ENCODE measurements at regions not wholly inside any gene's neighbourhood (a gene's known extent, or its start where the extent isn't known, plus 50 kb on each side); places are given as distances from the start of the nearest gene placed in this dataset.

DNA sequence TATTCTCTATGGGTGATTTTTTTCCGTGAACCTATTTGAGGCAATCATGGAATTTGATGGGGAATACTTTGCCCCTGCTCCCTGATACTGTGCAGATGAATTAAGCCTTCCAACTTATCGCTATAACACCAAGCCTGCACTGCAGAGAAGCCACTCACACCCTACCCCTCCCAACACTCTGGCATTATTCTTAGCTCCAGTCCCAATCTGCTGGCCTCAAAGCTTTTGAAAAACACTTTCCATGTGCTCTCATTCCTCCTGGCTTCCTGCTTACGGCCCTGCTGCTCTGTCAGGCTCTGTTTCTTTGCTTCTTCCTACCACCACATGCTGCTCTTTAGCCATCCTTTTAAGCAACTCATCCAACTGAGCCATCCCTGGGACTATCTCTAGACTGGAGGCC lies 327.8 kb upstream of the SLCO3A1 start:
- Mint-ChIP-seq H3K9me3 (peaks cover 33% of the 10 kb centered on the region), H3K36me3 (ENCODE audit: low read depth) (peaks cover 17% of the 10 kb centered on the region; the same call in 2 of the 3 replicates), H3K4me3 (no peak overlapping the region), H3K27me3 (ENCODE audit: insufficient read depth, low read depth, poor library complexity) (peaks cover 3% of the 10 kb centered on the region), H3K4me1 (no peaks in the 10 kb centered on the region), H3K27ac (no peak overlapping the region)
- H3F3A ChIP-seq (replicated peaks; ENCODE audit: low read depth), result no peaks in the 10 kb centered on the region
- no peaks in the 10 kb centered on the region for H3K27me3 ChIP-seq (ENCODE audit: insufficient read depth)
- no peaks in the 10 kb centered on the region for H3K36me3 ChIP-seq (ENCODE audit: insufficient read depth)
- no peaks in the 10 kb centered on the region for H3K4me1 ChIP-seq (ENCODE audit: insufficient read depth)
- ATAC-seq, result no peak
- H2AFZ ChIP-seq, result no peak overlapping the region
- no peak for DNase-seq (ENCODE audit: low spot score)
- no peaks in the 10 kb centered on the region for H4K20me1 ChIP-seq (replicated peaks; ENCODE audit: insufficient read depth)
- no peak for TF ChIP-seq EZH2 (IDR thresholded peaks at IDR 0.05; ENCODE audit: low read depth, unreplicated experiment)
- no peak for TF ChIP-seq JUNB (IDR thresholded peaks at IDR 0.05; ENCODE audit: unreplicated experiment)
- TF ChIP-seq, protein P1, sequence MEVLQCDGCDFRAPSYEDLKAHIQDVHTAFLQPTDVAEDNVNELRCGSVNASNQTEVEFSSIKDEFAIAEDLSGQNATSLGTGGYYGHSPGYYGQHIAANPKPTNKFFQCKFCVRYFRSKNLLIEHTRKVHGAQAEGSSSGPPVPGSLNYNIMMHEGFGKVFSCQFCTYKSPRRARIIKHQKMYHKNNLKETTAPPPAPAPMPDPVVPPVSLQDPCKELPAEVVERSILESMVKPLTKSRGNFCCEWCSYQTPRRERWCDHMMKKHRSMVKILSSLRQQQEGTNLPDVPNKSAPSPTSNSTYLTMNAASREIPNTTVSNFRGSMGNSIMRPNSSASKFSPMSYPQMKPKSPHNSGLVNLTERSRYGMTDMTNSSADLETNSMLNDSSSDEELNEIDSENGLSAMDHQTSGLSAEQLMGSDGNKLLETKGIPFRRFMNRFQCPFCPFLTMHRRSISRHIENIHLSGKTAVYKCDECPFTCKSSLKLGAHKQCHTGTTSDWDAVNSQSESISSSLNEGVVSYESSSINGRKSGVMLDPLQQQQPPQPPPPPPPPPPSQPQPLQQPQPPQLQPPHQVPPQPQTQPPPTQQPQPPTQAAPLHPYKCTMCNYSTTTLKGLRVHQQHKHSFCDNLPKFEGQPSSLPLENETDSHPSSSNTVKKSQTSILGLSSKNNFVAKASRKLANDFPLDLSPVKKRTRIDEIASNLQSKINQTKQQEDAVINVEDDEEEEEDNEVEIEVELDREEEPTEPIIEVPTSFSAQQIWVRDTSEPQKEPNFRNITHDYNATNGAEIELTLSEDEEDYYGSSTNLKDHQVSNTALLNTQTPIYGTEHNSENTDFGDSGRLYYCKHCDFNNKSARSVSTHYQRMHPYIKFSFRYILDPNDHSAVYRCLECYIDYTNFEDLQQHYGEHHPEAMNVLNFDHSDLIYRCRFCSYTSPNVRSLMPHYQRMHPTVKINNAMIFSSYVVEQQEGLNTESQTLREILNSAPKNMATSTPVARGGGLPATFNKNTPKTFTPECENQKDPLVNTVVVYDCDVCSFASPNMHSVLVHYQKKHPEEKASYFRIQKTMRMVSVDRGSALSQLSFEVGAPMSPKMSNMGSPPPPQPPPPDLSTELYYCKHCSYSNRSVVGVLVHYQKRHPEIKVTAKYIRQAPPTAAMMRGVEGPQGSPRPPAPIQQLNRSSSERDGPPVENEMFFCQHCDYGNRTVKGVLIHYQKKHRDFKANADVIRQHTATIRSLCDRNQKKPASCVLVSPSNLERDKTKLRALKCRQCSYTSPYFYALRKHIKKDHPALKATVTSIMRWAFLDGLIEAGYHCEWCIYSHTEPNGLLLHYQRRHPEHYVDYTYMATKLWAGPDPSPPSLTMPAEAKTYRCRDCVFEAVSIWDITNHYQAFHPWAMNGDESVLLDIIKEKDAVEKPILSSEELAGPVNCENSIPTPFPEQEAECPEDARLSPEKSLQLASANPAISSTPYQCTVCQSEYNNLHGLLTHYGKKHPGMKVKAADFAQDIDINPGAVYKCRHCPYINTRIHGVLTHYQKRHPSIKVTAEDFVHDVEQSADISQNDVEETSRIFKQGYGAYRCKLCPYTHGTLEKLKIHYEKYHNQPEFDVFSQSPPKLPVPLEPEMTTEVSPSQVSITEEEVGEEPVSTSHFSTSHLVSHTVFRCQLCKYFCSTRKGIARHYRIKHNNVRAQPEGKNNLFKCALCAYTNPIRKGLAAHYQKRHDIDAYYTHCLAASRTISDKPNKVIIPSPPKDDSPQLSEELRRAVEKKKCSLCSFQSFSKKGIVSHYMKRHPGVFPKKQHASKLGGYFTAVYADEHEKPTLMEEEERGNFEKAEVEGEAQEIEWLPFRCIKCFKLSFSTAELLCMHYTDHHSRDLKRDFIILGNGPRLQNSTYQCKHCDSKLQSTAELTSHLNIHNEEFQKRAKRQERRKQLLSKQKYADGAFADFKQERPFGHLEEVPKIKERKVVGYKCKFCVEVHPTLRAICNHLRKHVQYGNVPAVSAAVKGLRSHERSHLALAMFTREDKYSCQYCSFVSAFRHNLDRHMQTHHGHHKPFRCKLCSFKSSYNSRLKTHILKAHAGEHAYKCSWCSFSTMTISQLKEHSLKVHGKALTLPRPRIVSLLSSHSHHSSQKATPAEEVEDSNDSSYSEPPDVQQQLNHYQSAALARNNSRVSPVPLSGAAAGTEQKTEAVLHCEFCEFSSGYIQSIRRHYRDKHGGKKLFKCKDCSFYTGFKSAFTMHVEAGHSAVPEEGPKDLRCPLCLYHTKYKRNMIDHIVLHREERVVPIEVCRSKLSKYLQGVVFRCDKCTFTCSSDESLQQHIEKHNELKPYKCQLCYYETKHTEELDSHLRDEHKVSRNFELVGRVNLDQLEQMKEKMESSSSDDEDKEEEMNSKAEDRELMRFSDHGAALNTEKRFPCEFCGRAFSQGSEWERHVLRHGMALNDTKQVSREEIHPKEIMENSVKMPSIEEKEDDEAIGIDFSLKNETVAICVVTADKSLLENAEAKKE (CRISPR knock-in tag; IDR thresholded peaks at IDR 0.05), result no peak
- TF ChIP-seq, protein P2, sequence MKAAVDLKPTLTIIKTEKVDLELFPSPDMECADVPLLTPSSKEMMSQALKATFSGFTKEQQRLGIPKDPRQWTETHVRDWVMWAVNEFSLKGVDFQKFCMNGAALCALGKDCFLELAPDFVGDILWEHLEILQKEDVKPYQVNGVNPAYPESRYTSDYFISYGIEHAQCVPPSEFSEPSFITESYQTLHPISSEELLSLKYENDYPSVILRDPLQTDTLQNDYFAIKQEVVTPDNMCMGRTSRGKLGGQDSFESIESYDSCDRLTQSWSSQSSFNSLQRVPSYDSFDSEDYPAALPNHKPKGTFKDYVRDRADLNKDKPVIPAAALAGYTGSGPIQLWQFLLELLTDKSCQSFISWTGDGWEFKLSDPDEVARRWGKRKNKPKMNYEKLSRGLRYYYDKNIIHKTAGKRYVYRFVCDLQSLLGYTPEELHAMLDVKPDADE (IDR thresholded peaks at IDR 0.05), result no peak
- TF ChIP-seq ZNF114 (CRISPR knock-in tag; IDR thresholded peaks at IDR 0.05), result no peak
- no peak for TF ChIP-seq ZNF331 (CRISPR knock-in tag; IDR thresholded peaks at IDR 0.05; ENCODE audit: low read depth)
- TF ChIP-seq POLR2AphosphoS5 (IDR thresholded peaks at IDR 0.05; ENCODE audit: low read depth), result no peak
- no peak for TF ChIP-seq EZH2phosphoT487 (IDR thresholded peaks at IDR 0.05; ENCODE audit: unreplicated experiment)
- TF ChIP-seq CREB1 (CRISPR knock-in tag; IDR thresholded peaks at IDR 0.05; ENCODE audit: low read depth), result no peak
- TF ChIP-seq, protein P3, sequence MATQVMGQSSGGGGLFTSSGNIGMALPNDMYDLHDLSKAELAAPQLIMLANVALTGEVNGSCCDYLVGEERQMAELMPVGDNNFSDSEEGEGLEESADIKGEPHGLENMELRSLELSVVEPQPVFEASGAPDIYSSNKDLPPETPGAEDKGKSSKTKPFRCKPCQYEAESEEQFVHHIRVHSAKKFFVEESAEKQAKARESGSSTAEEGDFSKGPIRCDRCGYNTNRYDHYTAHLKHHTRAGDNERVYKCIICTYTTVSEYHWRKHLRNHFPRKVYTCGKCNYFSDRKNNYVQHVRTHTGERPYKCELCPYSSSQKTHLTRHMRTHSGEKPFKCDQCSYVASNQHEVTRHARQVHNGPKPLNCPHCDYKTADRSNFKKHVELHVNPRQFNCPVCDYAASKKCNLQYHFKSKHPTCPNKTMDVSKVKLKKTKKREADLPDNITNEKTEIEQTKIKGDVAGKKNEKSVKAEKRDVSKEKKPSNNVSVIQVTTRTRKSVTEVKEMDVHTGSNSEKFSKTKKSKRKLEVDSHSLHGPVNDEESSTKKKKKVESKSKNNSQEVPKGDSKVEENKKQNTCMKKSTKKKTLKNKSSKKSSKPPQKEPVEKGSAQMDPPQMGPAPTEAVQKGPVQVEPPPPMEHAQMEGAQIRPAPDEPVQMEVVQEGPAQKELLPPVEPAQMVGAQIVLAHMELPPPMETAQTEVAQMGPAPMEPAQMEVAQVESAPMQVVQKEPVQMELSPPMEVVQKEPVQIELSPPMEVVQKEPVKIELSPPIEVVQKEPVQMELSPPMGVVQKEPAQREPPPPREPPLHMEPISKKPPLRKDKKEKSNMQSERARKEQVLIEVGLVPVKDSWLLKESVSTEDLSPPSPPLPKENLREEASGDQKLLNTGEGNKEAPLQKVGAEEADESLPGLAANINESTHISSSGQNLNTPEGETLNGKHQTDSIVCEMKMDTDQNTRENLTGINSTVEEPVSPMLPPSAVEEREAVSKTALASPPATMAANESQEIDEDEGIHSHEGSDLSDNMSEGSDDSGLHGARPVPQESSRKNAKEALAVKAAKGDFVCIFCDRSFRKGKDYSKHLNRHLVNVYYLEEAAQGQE (IDR thresholded peaks at IDR 0.05; ENCODE audit: unreplicated experiment), result no peak
- no peak for TF ChIP-seq STAT1 (IDR thresholded peaks at IDR 0.05; ENCODE audit: unreplicated experiment)
- TF ChIP-seq, protein P4, sequence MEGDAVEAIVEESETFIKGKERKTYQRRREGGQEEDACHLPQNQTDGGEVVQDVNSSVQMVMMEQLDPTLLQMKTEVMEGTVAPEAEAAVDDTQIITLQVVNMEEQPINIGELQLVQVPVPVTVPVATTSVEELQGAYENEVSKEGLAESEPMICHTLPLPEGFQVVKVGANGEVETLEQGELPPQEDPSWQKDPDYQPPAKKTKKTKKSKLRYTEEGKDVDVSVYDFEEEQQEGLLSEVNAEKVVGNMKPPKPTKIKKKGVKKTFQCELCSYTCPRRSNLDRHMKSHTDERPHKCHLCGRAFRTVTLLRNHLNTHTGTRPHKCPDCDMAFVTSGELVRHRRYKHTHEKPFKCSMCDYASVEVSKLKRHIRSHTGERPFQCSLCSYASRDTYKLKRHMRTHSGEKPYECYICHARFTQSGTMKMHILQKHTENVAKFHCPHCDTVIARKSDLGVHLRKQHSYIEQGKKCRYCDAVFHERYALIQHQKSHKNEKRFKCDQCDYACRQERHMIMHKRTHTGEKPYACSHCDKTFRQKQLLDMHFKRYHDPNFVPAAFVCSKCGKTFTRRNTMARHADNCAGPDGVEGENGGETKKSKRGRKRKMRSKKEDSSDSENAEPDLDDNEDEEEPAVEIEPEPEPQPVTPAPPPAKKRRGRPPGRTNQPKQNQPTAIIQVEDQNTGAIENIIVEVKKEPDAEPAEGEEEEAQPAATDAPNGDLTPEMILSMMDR (conservative IDR thresholded peaks at IDR 0.05; ENCODE audit: low read depth in 2 of 2), result no peak
- TF ChIP-seq NANOG (IDR thresholded peaks at IDR 0.05; ENCODE audit: borderline replicate concordance), result no peak
- no peaks in the 10 kb centered on the region; the same call in 1 of the 2 replicates for H3K9me2 ChIP-seq (ENCODE audit: insufficient read depth)
- no peak overlapping the region for H3K4me2 ChIP-seq
- H3K4me3 ChIP-seq, result no peak overlapping the region
- H3K27ac ChIP-seq (ENCODE audit: low read depth), result no peak overlapping the region
- H3K79me2 ChIP-seq (replicated peaks; ENCODE audit: insufficient read depth), result no peaks in the 10 kb centered on the region
